GM20000 (cell line): ENCODE measurements at regions not wholly inside any gene's neighbourhood (a gene's known extent, or its start where the extent isn't known, plus 50 kb on each side); places are given as distances from the start of the nearest gene placed in this dataset.
A peak's percentile ranks its signal among the peaks of the same experiment; 100 is the strongest.

Experiments used
- DNase-seq: peaks from one replicate; pipeline ENCODE4 v3.0.0; 2012; ENCODE audit warnings: low spot score
- CTCF ChIP-seq: IDR thresholded peaks from 2 replicates; pipeline ENCODE4 v1.5.1; 2012; ENCODE audit warnings: mild to moderate bottlenecking, control low read depth; ENCODE audit errors: extremely low read depth, missing control alignments

GRCh38 chr2:186913870-186914269, 64.9 kb upstream of the ZSWIM2 start:
- no peak for TF ChIP-seq CTCF
- DNase-seq: peak; percentile 25

GRCh38 chr2:186912979-186913378, 64.0 kb upstream of the ZSWIM2 start:
- no peak for DNase-seq
- no peak for TF ChIP-seq CTCF

GRCh38 chr2:186911551-186912085, 62.6 kb upstream of the ZSWIM2 start:
- no peak for DNase-seq
- TF ChIP-seq CTCF: no peak

- no peak for DNase-seq
- TF ChIP-seq CTCF: no peak
These were observed 62.0 kb upstream of the ZSWIM2 start for GRCh38 chr2:186910996-186911395.

GRCh38 chr2:186909095-186909494, 60.1 kb upstream of the ZSWIM2 start:
- TF ChIP-seq CTCF: no peak
- no peak for DNase-seq

GRCh38 chr2:186907897-186908296, 58.9 kb upstream of the ZSWIM2 start:
- no peak for TF ChIP-seq CTCF
- DNase-seq: no peak

GRCh38 chr2:186903216-186903615, 54.2 kb upstream of the ZSWIM2 start:
- no peak for DNase-seq
- TF ChIP-seq CTCF: no peak
